ENCODE measurements at regions not wholly inside any gene's neighbourhood (a gene's known extent, or its start where the extent isn't known, plus 50 kb on each side); places are given as distances from the start of the nearest gene placed in this dataset.

GRCh38 chr2:120605231-120605935 is 130.3 kb upstream of the GLI2 start:
- TF ChIP-seq, protein P1, sequence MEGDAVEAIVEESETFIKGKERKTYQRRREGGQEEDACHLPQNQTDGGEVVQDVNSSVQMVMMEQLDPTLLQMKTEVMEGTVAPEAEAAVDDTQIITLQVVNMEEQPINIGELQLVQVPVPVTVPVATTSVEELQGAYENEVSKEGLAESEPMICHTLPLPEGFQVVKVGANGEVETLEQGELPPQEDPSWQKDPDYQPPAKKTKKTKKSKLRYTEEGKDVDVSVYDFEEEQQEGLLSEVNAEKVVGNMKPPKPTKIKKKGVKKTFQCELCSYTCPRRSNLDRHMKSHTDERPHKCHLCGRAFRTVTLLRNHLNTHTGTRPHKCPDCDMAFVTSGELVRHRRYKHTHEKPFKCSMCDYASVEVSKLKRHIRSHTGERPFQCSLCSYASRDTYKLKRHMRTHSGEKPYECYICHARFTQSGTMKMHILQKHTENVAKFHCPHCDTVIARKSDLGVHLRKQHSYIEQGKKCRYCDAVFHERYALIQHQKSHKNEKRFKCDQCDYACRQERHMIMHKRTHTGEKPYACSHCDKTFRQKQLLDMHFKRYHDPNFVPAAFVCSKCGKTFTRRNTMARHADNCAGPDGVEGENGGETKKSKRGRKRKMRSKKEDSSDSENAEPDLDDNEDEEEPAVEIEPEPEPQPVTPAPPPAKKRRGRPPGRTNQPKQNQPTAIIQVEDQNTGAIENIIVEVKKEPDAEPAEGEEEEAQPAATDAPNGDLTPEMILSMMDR (IDR thresholded peaks at IDR 0.05; ENCODE audit: borderline replicate concordance, extremely low read depth, low read length, poor library complexity, severe bottlenecking), result no peak
- TF ChIP-seq EZH2 (IDR thresholded peaks at IDR 0.05; ENCODE audit: borderline replicate concordance, low read depth, low read length, severe bottlenecking), result no peak
- no peak for ATAC-seq (ENCODE audit: insufficient read depth, low read depth)
- Histone ChIP-seq H4K20me1 (ENCODE audit: insufficient read depth, low read length) (no peaks in the 10 kb centered on the region), H2AFZ (ENCODE audit: low read depth, low read length) (no peak overlapping the region), H3K36me3 (ENCODE audit: insufficient read depth, low read length) (no peaks in the 10 kb centered on the region), H3K4me3 (ENCODE audit: low read depth in 1 of 2, low read length in 2 of 2) (no peak overlapping the region), H3K4me1 (ENCODE audit: insufficient read depth, low read length) (no peaks in the 10 kb centered on the region), H3K4me2 (ENCODE audit: insufficient read depth, low read length) (no peak overlapping the region), H3K9ac (ENCODE audit: low read depth, low read length) (no peak overlapping the region), H3K27me3 (ENCODE audit: insufficient read depth, low read length, poor library complexity) (peaks cover 5% of the 10 kb centered on the region), H3K27ac (ENCODE audit: low read length) (no peak overlapping the region), H3K9me3 (ENCODE audit: insufficient read depth, low read length, severe bottlenecking) (no peaks in the 10 kb centered on the region), H3K79me2 (ENCODE audit: insufficient read depth, low read length) (no peaks in the 10 kb centered on the region)
- DNase-seq, result no peak

DNA sequence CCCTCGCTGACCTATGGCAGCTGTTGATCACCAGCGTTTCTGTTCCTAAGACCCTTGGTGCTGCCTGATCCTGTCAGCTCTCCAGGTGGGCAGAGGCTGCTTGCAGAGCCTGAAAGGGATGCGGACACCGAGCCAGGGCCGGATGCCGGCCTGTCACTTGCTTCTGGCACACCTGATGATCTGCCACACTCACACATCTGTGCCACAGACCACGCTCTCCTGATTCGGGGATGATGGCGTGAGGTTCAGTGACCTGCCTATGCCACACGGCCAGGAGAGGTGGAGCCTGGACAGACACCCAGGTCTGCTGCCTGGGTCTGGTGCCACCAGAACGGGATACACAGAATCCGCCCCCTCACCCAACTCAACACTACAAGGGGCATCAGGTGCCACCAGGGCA is 129.4 kb upstream of the GLI2 start:
- Histone ChIP-seq H3K36me3 (ENCODE audit: insufficient read depth, low read length) (no peaks in the 10 kb centered on the region), H3K9ac (ENCODE audit: low read depth, low read length) (no peak overlapping the region), H3K4me3 (ENCODE audit: low read depth in 1 of 2, low read length in 2 of 2) (no peak overlapping the region), H2AFZ (ENCODE audit: low read depth, low read length) (no peak overlapping the region), H3K4me1 (ENCODE audit: insufficient read depth, low read length) (no peaks in the 10 kb centered on the region), H3K27me3 (ENCODE audit: insufficient read depth, low read length, poor library complexity) (peaks cover 5% of the 10 kb centered on the region), H3K4me2 (ENCODE audit: insufficient read depth, low read length) (no peak overlapping the region), H3K9me3 (ENCODE audit: insufficient read depth, low read length, severe bottlenecking) (no peaks in the 10 kb centered on the region), H3K79me2 (ENCODE audit: insufficient read depth, low read length) (no peaks in the 10 kb centered on the region), H4K20me1 (ENCODE audit: insufficient read depth, low read length) (no peaks in the 10 kb centered on the region), H3K27ac (ENCODE audit: low read length) (no peak overlapping the region)
- DNase-seq (no peak), ATAC-seq (ENCODE audit: insufficient read depth, low read depth) (no peak)
- TF ChIP-seq, protein P1 (IDR thresholded peaks at IDR 0.05; ENCODE audit: borderline replicate concordance, extremely low read depth, low read length, poor library complexity, severe bottlenecking), result no peak
- no peak for TF ChIP-seq EZH2 (IDR thresholded peaks at IDR 0.05; ENCODE audit: borderline replicate concordance, low read depth, low read length, severe bottlenecking)

DNA sequence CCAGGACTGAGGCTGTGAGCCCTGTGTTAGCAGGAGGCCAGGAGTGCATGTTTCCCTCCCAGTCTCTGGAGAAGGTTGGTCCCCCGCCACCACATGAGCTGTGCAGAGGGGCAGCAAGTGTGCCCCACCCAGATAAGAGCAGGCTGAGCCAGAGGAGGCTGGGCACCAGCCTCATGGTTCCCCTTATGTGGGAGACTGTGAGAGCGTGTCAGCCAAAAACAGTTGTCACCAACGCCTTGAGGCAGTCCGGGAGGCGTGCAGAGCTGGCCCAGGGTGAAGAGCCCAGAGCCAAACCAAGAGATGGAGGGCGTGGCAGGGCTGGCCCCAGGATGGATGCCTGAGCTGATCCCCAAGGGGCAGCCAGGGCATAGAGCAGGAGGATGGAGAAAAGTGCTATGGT is 128.7 kb upstream of the GLI2 start:
- TF ChIP-seq, protein P1 (IDR thresholded peaks at IDR 0.05; ENCODE audit: borderline replicate concordance, extremely low read depth, low read length, poor library complexity, severe bottlenecking), result no peak
- TF ChIP-seq EZH2 (IDR thresholded peaks at IDR 0.05; ENCODE audit: borderline replicate concordance, low read depth, low read length, severe bottlenecking), result no peak
- DNase-seq (no peak), ATAC-seq (ENCODE audit: insufficient read depth, low read depth) (no peak)
- H3K9me3 ChIP-seq (ENCODE audit: insufficient read depth, low read length, severe bottlenecking), result no peaks in the 10 kb centered on the region
- H3K4me1 ChIP-seq (ENCODE audit: insufficient read depth, low read length), result no peaks in the 10 kb centered on the region
- H3K4me3 ChIP-seq (ENCODE audit: low read depth in 1 of 2, low read length in 2 of 2), result no peak overlapping the region
- no peak overlapping the region for H3K4me2 ChIP-seq (ENCODE audit: insufficient read depth, low read length)
- no peak overlapping the region for H2AFZ ChIP-seq (ENCODE audit: low read depth, low read length)
- no peak overlapping the region for H3K27ac ChIP-seq (ENCODE audit: low read length)
- no peaks in the 10 kb centered on the region for H3K36me3 ChIP-seq (ENCODE audit: insufficient read depth, low read length)
- H3K79me2 ChIP-seq (ENCODE audit: insufficient read depth, low read length), result no peaks in the 10 kb centered on the region
- peaks cover 8% of the 10 kb centered on the region for H3K27me3 ChIP-seq (ENCODE audit: insufficient read depth, low read length, poor library complexity)
- no peak overlapping the region for H3K9ac ChIP-seq (ENCODE audit: low read depth, low read length)
- no peaks in the 10 kb centered on the region for H4K20me1 ChIP-seq (ENCODE audit: insufficient read depth, low read length)
